ENCODE measurements at regions not wholly inside any gene's neighbourhood (a gene's known extent, or its start where the extent isn't known, plus 50 kb on each side); places are given as distances from the start of the nearest gene placed in this dataset.

GRCh38 chr14:53391156-53391555 lies 238.0 kb upstream of the DDHD1 start:
- no peak for DNase-seq
- Histone ChIP-seq H3K4me3 (ENCODE audit: low read depth in 2 of 2, low read length in 1 of 2) (no peak overlapping the region), H3K9me3 (peaks cover 8% of the 10 kb centered on the region; the same call in 1 of the 2 replicates), H3K4me1 (ENCODE audit: control insufficient read depth in 1 of 2, insufficient read depth in 2 of 2, low read depth in 1 of 2, low read length in 1 of 2) (no peaks in the 10 kb centered on the region), H3K36me3 (replicated peaks in 1 of 2; ENCODE audit: control insufficient read depth in 1 of 2, insufficient read depth in 2 of 2, low read length in 1 of 2) (no peaks in the 10 kb centered on the region), H4K20me1 (ENCODE audit: insufficient read depth) (no peaks in the 10 kb centered on the region), H3K27ac (ENCODE audit: low read depth in 2 of 2, low read length in 1 of 2) (peak overlapping the region in 1 of 2 experiments; percentile 41; a peak in 1 of 4 replicates), H3K4me2 (no peak overlapping the region), H3K9ac (no peak overlapping the region), H3K9me2 (no peaks in the 10 kb centered on the region), H3K27me3 (ENCODE audit: insufficient read depth) (no peaks in the 10 kb centered on the region), H3K79me2 (ENCODE audit: insufficient read depth) (no peaks in the 10 kb centered on the region), H2AFZ (ENCODE audit: low read depth) (no peak overlapping the region), H3F3A (replicated peaks; ENCODE audit: insufficient read depth) (peaks cover 16% of the 10 kb centered on the region)
- WGBS (ENCODE audit: low lambda C conversion rate): 10% methylated on average over 2 of the region's 2 CpGs
- ChIA-PET POLR2A (no interaction called here), CTCF (no interaction called here)
- TF ChIP-seq GABPA (IDR thresholded peaks at IDR 0.05; ENCODE audit: low read depth) (no peak), MAX (IDR thresholded peaks at IDR 0.05; ENCODE audit: low read depth) (0 out of 2 replicates have a peak, but pooled peaks have one; percentile 21)
- TF ChIP-seq, protein P1, sequence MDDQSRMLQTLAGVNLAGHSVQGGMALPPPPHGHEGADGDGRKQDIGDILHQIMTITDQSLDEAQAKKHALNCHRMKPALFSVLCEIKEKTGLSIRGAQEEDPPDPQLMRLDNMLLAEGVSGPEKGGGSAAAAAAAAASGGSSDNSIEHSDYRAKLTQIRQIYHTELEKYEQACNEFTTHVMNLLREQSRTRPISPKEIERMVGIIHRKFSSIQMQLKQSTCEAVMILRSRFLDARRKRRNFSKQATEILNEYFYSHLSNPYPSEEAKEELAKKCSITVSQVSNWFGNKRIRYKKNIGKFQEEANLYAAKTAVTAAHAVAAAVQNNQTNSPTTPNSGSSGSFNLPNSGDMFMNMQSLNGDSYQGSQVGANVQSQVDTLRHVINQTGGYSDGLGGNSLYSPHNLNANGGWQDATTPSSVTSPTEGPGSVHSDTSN (IDR thresholded peaks at IDR 0.05): 0 out of 2 replicates have a peak, but pooled peaks have one; percentile 5

- H3K4me1 ChIP-seq (ENCODE audit: control insufficient read depth in 1 of 2, insufficient read depth in 2 of 2, low read depth in 1 of 2, low read length in 1 of 2): no peaks in the 10 kb centered on the region
- H2AFZ ChIP-seq (ENCODE audit: low read depth): no peak overlapping the region
- CTCF ChIA-PET: no interaction called here
- H3K4me2 ChIP-seq: no peak overlapping the region
- peaks cover 5% of the 10 kb centered on the region; the same call in 1 of the 2 replicates for H3K9me3 ChIP-seq
- peaks cover 16% of the 10 kb centered on the region for H3F3A ChIP-seq (replicated peaks; ENCODE audit: insufficient read depth)
- no peak overlapping the region for H3K27ac ChIP-seq (ENCODE audit: low read depth in 2 of 2, low read length in 1 of 2)
- no peaks in the 10 kb centered on the region for H4K20me1 ChIP-seq (ENCODE audit: insufficient read depth)
- no peak overlapping the region for H3K4me3 ChIP-seq (ENCODE audit: low read depth in 2 of 2, low read length in 1 of 2)
- POLR2A ChIA-PET: no interaction called here
- no peak for DNase-seq
- TF ChIP-seq RAD21 (IDR thresholded peaks at IDR 0.05; ENCODE audit: low read length): no peak
- no peak for TF ChIP-seq CHD2 (IDR thresholded peaks at IDR 0.05; ENCODE audit: low read length, partially characterized antibody)
- TF ChIP-seq TEAD4 (IDR thresholded peaks at IDR 0.05; ENCODE audit: borderline replicate concordance, insufficient read depth): no peak
- TF ChIP-seq POLR2AphosphoS5 (IDR thresholded peaks at IDR 0.05; ENCODE audit: low read depth, low read length): no peak
- TF ChIP-seq MXI1 (IDR thresholded peaks at IDR 0.05; ENCODE audit: low read depth, low read length): no peak
- TF ChIP-seq RCOR1 (IDR thresholded peaks at IDR 0.05; ENCODE audit: low read length): no peak
- no peak for TF ChIP-seq GABPA (IDR thresholded peaks at IDR 0.05; ENCODE audit: low read depth)
- no peak for TF ChIP-seq EZH2phosphoT487 (IDR thresholded peaks at IDR 0.05; ENCODE audit: borderline replicate concordance, low read depth)
- TF ChIP-seq, protein P1 (IDR thresholded peaks at IDR 0.05): no peak
- no peak for TF ChIP-seq FOXJ3 (CRISPR knock-in tag; IDR thresholded peaks at IDR 0.05)
- no peak for TF ChIP-seq YY1 (IDR thresholded peaks at IDR 0.05; ENCODE audit: low read depth)
- TF ChIP-seq MAX (IDR thresholded peaks at IDR 0.05; ENCODE audit: low read depth): no peak
- TF ChIP-seq JUND (IDR thresholded peaks at IDR 0.05): no peak
- H3K79me2 ChIP-seq (ENCODE audit: insufficient read depth): no peaks in the 10 kb centered on the region
- WGBS (ENCODE audit: low lambda C conversion rate): 30% methylated on average over 7 of the region's 7 CpGs
- no peaks in the 10 kb centered on the region for H3K36me3 ChIP-seq (replicated peaks in 1 of 2; ENCODE audit: control insufficient read depth in 1 of 2, insufficient read depth in 2 of 2, low read length in 1 of 2)
- no peak overlapping the region for H3K9ac ChIP-seq
- no peaks in the 10 kb centered on the region for H3K9me2 ChIP-seq
- H3K27me3 ChIP-seq (ENCODE audit: insufficient read depth): no peaks in the 10 kb centered on the region
Observed at GRCh38 chr14:53390008-53390407, 236.9 kb upstream of the DDHD1 start.
